Brain microvascular endothelial cell (primary cell): ENCODE measurements at regions not wholly inside any gene's neighbourhood (a gene's known extent, or its start where the extent isn't known, plus 50 kb on each side); places are given as distances from the start of the nearest gene placed in this dataset.

Experiments
- DNase-seq: peaks from one replicate; pipeline ENCODE4 v3.0.0-alpha.2; 2020
- H3K27ac ChIP-seq: fragments of 250-450 bp; sonication (Bioruptor Pico); 2 replicates; pipeline ENCODE4 v1.5.1; 2020; ENCODE audit warnings: mild to moderate bottlenecking, moderate library complexity
- H3K27me3 ChIP-seq: fragments of 250-450 bp; sonication (Bioruptor Pico); replicated peaks from 2 replicates; pipeline ENCODE4 v1.5.1; 2020; ENCODE audit warnings: mild to moderate bottlenecking
- H3K36me3 ChIP-seq: fragments of 250-450 bp; sonication (Bioruptor Pico); replicated peaks from 2 replicates; pipeline ENCODE4 v1.5.1; 2020; ENCODE audit warnings: mild to moderate bottlenecking
- H3K4me3 ChIP-seq: 2 replicates; pipeline ENCODE4 v1.5.1; 2011; ENCODE audit warnings: low read depth, mild to moderate bottlenecking, control low read depth, low read length, moderate library complexity
- in situ Hi-C: cut with HindIII; loops from 2 replicates; pipeline ENCODE4 v1.10.0; 2017; ENCODE audit warnings: low sequenced_read_pairs, low pct_ligation_motif_present
- TF ChIP-seq, protein P1 (sequence below): IDR thresholded peaks from 2 replicates; pipeline ENCODE4 v1.5.1; 2011; ENCODE audit warnings: low read depth, mild to moderate bottlenecking, moderate library complexity, low read length, control low read depth, inconsistent platforms; ENCODE audit errors: missing control alignments

DNA sequence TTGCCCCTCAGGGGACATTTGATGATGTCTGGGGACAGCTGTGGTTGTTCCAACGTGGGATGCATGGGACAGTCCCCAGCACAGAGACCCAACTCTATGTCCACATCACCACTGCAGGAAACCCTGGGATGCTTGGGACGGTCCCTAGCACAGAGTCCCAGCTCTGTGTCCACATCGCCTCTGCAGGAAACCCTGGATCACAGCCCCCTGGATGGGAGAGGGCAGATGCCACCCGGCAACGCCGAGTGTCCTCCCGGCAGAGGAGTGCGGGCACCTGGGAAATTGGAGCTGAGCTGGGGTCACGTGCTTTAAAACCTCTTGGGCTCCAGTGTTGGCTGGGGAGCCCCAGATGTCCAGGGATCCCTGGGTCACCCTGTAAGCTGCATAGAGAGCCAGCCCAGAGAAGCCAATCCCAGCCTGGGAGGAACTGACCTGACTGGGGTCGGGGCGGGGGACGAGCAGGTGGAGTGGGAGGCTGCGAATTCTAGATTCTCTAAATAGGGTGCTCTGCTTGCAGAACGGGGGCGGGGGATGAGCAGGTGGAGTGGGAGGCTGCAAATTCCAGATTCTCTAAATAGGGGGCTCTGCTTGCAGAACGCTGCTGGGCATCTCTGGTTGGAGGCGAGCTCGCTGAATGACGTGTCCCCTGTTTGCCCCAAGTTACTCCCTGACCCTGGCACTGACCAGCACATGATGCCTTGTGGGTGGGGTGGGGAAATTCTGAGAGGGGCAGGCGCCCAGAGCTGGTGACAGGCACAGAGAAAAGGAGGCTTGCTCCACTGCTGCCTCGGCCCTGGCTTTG, 1197.8 kb downstream of the BRD1 start:
- Histone ChIP-seq H3K27me3 (no peaks in the 10 kb centered on the region), H3K27ac (no peak overlapping the region), H3K36me3 (no peaks in the 10 kb centered on the region), H3K4me3 (no peak overlapping the region)
- DNase-seq = no peak
- TF ChIP-seq, protein P1, sequence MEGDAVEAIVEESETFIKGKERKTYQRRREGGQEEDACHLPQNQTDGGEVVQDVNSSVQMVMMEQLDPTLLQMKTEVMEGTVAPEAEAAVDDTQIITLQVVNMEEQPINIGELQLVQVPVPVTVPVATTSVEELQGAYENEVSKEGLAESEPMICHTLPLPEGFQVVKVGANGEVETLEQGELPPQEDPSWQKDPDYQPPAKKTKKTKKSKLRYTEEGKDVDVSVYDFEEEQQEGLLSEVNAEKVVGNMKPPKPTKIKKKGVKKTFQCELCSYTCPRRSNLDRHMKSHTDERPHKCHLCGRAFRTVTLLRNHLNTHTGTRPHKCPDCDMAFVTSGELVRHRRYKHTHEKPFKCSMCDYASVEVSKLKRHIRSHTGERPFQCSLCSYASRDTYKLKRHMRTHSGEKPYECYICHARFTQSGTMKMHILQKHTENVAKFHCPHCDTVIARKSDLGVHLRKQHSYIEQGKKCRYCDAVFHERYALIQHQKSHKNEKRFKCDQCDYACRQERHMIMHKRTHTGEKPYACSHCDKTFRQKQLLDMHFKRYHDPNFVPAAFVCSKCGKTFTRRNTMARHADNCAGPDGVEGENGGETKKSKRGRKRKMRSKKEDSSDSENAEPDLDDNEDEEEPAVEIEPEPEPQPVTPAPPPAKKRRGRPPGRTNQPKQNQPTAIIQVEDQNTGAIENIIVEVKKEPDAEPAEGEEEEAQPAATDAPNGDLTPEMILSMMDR = no peak
- in situ Hi-C loops = no loop called here

DNA sequence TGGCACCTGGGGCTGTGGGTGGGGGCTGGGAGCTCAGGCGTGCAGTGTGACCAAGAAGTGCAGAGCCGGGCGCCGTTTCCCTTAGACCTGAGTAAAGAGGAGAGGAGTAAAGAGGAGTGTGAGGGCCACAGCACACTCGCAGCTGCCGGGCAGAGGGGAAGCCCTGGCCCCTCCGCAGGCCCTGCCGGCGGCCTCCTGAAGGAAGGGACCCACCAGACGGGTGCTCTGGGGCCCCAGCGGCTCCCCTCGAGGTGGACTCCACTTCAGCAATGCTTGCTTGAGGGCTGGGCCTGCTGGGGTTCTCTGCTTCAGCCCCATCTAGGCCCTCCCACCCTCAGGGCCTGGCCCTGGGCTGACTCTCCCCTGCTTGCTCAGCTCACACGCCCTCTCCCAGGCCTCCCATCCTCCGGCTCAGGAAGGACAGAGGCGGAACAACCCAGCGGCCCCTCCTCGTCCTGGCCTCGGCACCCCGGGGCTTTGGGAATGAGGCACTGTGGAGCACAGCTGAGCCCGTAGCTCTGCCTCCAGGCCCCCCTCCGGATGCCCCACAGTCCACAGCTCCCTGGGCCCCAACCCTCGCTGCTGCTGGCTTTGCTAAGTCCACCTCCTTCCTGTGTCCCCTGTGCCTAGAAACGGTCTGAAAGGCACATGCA, 1198.7 kb downstream of the BRD1 start:
- H3K27ac ChIP-seq = no peak overlapping the region
- no peaks in the 10 kb centered on the region for H3K36me3 ChIP-seq
- no peak overlapping the region for H3K4me3 ChIP-seq
- DNase-seq = no peak
- in situ Hi-C loops = no loop called here
- no peaks in the 10 kb centered on the region for H3K27me3 ChIP-seq
- TF ChIP-seq, protein P1 = no peak

DNA sequence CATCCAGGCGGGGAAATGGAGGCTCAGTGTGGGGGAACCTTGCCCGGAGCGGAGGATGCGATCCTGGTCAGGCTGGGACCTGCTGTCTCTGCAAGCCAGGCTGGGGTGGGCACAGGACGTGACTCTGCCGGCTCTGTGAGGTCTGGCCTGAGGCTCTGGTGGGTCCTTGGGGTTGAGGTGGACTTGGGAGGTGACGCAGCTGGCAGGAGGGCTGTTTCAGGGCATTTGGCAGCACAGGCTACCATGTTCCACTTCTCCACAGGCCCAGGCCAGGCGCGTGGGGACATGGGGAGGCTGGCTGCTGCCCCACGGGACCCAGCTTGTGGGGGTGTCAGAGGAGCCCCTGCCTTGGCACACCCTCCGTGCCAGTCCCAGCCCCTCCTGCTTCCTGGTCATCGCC, 1199.7 kb downstream of the BRD1 start:
- Histone ChIP-seq H3K27me3 (no peaks in the 10 kb centered on the region), H3K4me3 (no peak overlapping the region), H3K27ac (no peak overlapping the region), H3K36me3 (no peaks in the 10 kb centered on the region)
- DNase-seq = no peak
- in situ Hi-C loops = no loop called here
- TF ChIP-seq, protein P1 = no peak

DNA sequence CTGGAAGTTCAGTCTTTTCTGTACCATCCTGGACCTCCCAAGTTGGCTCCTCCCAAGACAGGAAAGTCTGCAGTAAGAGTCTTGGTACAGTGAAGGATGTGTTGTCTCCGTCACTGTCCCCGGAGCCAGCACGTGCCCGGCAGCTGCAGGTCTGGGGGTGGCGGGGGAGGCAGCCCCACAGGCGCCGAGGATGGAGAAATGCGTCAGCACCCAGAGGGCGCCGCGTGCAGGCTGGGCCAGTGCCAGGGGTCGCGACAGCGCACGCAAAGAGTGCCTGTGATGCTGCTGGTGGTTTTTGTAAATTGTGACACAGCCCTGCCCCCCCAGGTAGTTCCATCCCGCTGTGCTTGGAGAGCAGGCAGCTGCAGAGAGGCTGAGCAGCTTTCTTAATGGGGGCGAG, 1200.5 kb downstream of the BRD1 start:
- H3K36me3 ChIP-seq = no peaks in the 10 kb centered on the region
- DNase-seq = no peak
- TF ChIP-seq, protein P1 = no peak
- no peak overlapping the region for H3K4me3 ChIP-seq
- H3K27me3 ChIP-seq = no peaks in the 10 kb centered on the region
- H3K27ac ChIP-seq = no peak overlapping the region
- in situ Hi-C loops = no loop called here

DNA sequence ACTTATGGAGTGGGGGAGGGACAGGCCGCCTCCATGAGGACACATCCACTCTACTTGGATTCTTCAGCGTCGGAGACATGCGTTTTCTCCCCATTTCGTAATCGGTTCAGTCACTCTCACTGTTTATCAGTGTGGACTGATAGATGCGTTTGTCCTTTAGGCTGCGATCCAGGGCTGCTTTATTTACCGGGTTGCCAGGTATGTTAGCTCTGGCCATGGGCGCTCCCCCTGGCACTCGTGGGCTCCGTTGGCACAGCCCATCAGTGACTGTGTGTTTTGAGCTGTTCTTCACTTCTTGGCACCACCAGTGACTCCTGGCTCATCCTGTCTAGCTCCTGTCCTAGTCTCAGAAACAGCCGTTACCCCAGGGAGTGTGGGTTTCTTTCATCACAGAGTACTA, 1203.3 kb downstream of the BRD1 start:
- in situ Hi-C loops = no loop called here
- Histone ChIP-seq H3K36me3 (no peaks in the 10 kb centered on the region), H3K4me3 (no peak overlapping the region), H3K27me3 (no peaks in the 10 kb centered on the region), H3K27ac (no peak overlapping the region)
- no peak for DNase-seq
- TF ChIP-seq, protein P1 = no peak
